Spleen (tissue), 7 donors: ENCODE measurements at regions not wholly inside any gene's neighbourhood (a gene's known extent, or its start where the extent isn't known, plus 50 kb on each side); places are given as distances from the start of the nearest gene placed in this dataset.

Source experiments
- CTCF ChIP-seq, 11 experiments: fragments of 200-600 bp in 7 of 11; fragments of 450-650 bp in 4 of 11; sonication (generic) in 4 of 11; IDR thresholded peaks in 8 of 11; conservative IDR thresholded peaks in 3 of 11; 1 replicate in 7 of 11; 2 replicates in 4 of 11; pipeline versions ENCODE4 v1.4.0 to v1.8.0; 2016 to 2021; ENCODE audit warnings: antibody characterized with exemption in 11 of 11, inconsistent platforms in 4 of 11, mild to moderate bottlenecking in 1 of 11
- POLR2AphosphoS5 ChIP-seq, 3 donors: sonication (generic); formaldehyde crosslinking; IDR thresholded peaks; one replicate each; pipeline ENCODE4 v1.5.1; 2017; ENCODE audit warnings: antibody characterized with exemption in 3 of 3
- donor health status: DM: no; HTN: no; CAD: no; lungs with moderate emphysema.
- donor health status: DM: no; HTN: no; CAD: no.
- donor health status: DM: no; HTN: no; CAD: no.

- TF ChIP-seq CTCF (IDR thresholded peaks at IDR 0.05 in 8 of 11, conservative IDR thresholded peaks at IDR 0.05 in 3 of 11) (no peak), POLR2AphosphoS5 (IDR thresholded peaks at IDR 0.05) (no peak)
Observed at GRCh38 chr21:18049461-18049860, 195.2 kb upstream of the CHODL start.
